Common myeloid progenitor, CD34-positive (primary cell): ENCODE measurements at regions not wholly inside any gene's neighbourhood (a gene's known extent, or its start where the extent isn't known, plus 50 kb on each side); places are given as distances from the start of the nearest gene placed in this dataset.

ENCODE experiments used
- CTCF ChIA-PET: fragments of 350-600 bp; sonication (Branson Sonifier 250); formaldehyde crosslinking; loops from one replicate; lab custom pipeline; 2021; ENCODE audit warnings: antibody characterized with exemption; lab: Charles Lee
- POLR2A ChIA-PET: fragments of 350-600 bp; sonication (Branson Sonifier 250); formaldehyde crosslinking; loops from one replicate; lab custom pipeline; 2021; ENCODE audit warnings: antibody characterized with exemption; lab: Charles Lee
- DNase-seq, 3 donors: peaks; one replicate each; pipeline versions ENCODE4 v3.0.0 to v3.0.0-alpha.2; 2013
- H3K27ac ChIP-seq, 2 experiments: 1 replicate in 1 of 2; 2 replicates in 1 of 2; pipeline ENCODE4 v1.7.0; 2013; ENCODE audit warnings: inconsistent platforms in 2 of 2, low read length in 2 of 2, mild to moderate bottlenecking in 2 of 2, low read depth in 1 of 2, moderate library complexity in 1 of 2; ENCODE audit not compliant: severe bottlenecking in 2 of 2, insufficient read depth in 1 of 2, poor library complexity in 1 of 2
- H3K27me3 ChIP-seq, 5 experiments: replicated peaks in 2 of 5; 1 replicate in 3 of 5; 2 replicates in 2 of 5; pipeline versions ENCODE4 v1.6.1 to v1.7.0; 2013; ENCODE audit warnings: low read length in 4 of 5, mild to moderate bottlenecking in 2 of 5, moderate library complexity in 2 of 5, inconsistent platforms in 1 of 5; ENCODE audit not compliant: insufficient read depth in 5 of 5, control insufficient read depth in 4 of 5
- H3K36me3 ChIP-seq, 4 experiments: 1 replicate in 2 of 4; 2 replicates in 2 of 4; pipeline versions ENCODE4 v1.6.1 to v1.7.0; 2013; ENCODE audit warnings: low read length in 3 of 4, control low read depth in 1 of 4, mild to moderate bottlenecking in 1 of 4; ENCODE audit not compliant: control insufficient read depth in 4 of 4, insufficient read depth in 4 of 4
- H3K4me1 ChIP-seq, 4 experiments: 1 replicate in 3 of 4; 2 replicates in 1 of 4; pipeline versions ENCODE4 v1.6.1 to v1.7.1; 2013; ENCODE audit warnings: low read length in 3 of 4, mild to moderate bottlenecking in 3 of 4, control low read depth in 1 of 4, inconsistent platforms in 1 of 4, moderate library complexity in 1 of 4; ENCODE audit not compliant: control insufficient read depth in 4 of 4, insufficient read depth in 4 of 4; ENCODE audit errors: control extremely low read depth in 1 of 4
- H3K4me3 ChIP-seq, 7 experiments: 1 replicate in 4 of 7; 2 replicates in 3 of 7; pipeline versions ENCODE4 v1.5.1 to v1.7.0; 2013; ENCODE audit warnings: mild to moderate bottlenecking in 7 of 7, low read length in 6 of 7, moderate library complexity in 6 of 7, inconsistent platforms in 2 of 7, low read depth in 2 of 7, control low read depth in 1 of 7; ENCODE audit not compliant: insufficient read depth in 4 of 7, control insufficient read depth in 1 of 7; ENCODE audit errors: extremely low read depth in 1 of 7
- H3K9me3 ChIP-seq, 5 experiments: 1 replicate in 4 of 5; 2 replicates in 1 of 5; pipeline versions ENCODE4 v1.6.1 to v1.7.1; 2013; ENCODE audit warnings: low read length in 4 of 5, mild to moderate bottlenecking in 2 of 5, inconsistent platforms in 1 of 5, low read depth in 1 of 5, moderate library complexity in 1 of 5; ENCODE audit not compliant: control insufficient read depth in 4 of 5, insufficient read depth in 2 of 5; ENCODE audit errors: control extremely low read depth in 1 of 5
- WGBS: methylation state at CpG from one replicate; pipeline ENCODE4 v1.1.5; 2013; ENCODE audit not compliant: insufficient coverage; 5-methylcytosine and 5-hydroxymethylcytosine counted together

DNA sequence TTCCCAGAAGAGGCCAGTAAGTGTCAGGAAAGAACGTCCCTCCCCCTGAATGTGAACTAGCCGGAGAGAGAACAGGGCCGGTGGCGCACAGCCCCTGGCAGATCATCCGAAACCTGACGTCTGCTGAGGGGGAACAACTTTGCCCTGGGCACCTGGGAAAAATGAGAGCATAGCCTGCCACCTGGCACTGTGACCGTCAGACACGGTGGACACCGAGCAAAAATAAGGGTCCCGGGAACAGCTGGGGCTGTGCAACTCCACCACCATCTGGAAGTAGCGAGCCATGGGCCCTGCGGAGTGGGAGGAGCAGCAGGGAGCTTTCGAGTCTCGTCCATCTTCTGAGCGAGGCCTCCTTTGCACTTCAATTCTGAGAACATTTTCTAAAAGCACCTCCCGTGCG lies 110.8 kb downstream of the EDN3 start:
- peaks cover 0 to 17% (median 6%) of the 10 kb centered on the region in 5 experiments for H3K27me3 ChIP-seq
- no peaks in the 10 kb centered on the region for H3K4me1 ChIP-seq
- H3K4me3 ChIP-seq: no peak overlapping the region
- H3K27ac ChIP-seq: no peak overlapping the region
- no peaks in the 10 kb centered on the region for H3K36me3 ChIP-seq
- ChIA-PET POLR2A (no interaction called here), CTCF (no interaction called here)
- WGBS: 89% methylated on average over 16 of the region's 17 CpGs
- no peak for DNase-seq
- no peaks in the 10 kb centered on the region for H3K9me3 ChIP-seq

DNA sequence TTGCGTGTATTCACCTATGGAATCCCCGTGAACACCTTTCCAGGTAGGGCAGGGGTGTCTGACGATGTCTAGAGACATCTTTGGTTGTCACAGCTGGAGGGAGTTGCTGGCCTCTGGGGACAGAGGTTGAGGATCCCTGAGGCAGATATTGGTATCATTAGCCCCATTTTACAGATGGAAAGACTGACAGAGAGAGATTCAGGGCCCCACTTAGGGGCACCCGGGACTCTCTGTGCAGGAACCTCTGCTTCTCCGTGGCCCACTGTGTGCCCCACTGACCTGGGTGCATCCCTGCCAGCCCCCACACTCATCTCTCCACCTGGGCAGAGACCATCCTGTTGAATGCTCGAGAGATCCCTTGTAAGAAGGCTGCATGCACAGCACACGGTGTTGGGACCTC lies 111.2 kb downstream of the EDN3 start:
- no peaks in the 10 kb centered on the region for H3K4me1 ChIP-seq
- DNase-seq: no peak
- peaks cover 0 to 14% (median 3%) of the 10 kb centered on the region in 5 experiments for H3K27me3 ChIP-seq
- ChIA-PET CTCF (no interaction called here), POLR2A (no interaction called here)
- WGBS: 95% methylated on average over 5 of the region's 7 CpGs
- H3K27ac ChIP-seq: no peak overlapping the region
- no peaks in the 10 kb centered on the region for H3K36me3 ChIP-seq
- H3K9me3 ChIP-seq: no peaks in the 10 kb centered on the region
- no peak overlapping the region for H3K4me3 ChIP-seq

GRCh38 chr20:59412181-59412580 lies 111.8 kb downstream of the EDN3 start:
- DNase-seq: no peak
- Histone ChIP-seq H3K27ac (no peak overlapping the region), H3K36me3 (no peaks in the 10 kb centered on the region), H3K4me3 (no peak overlapping the region), H3K9me3 (no peaks in the 10 kb centered on the region), H3K4me1 (no peaks in the 10 kb centered on the region), H3K27me3 (peaks cover 0 to 11% (median 0%) of the 10 kb centered on the region in 5 experiments)
- 95% methylated on average over 4 of the region's 6 CpGs for WGBS
- CTCF ChIA-PET: no interaction called here
- POLR2A ChIA-PET: no interaction called here

- WGBS: 89% methylated on average over 6 of the region's 6 CpGs
- Histone ChIP-seq H3K27ac (no peak overlapping the region), H3K9me3 (no peaks in the 10 kb centered on the region), H3K36me3 (no peaks in the 10 kb centered on the region), H3K4me1 (no peaks in the 10 kb centered on the region), H3K27me3 (peaks cover 0 to 14% (median 3%) of the 10 kb centered on the region in 5 experiments), H3K4me3 (no peak overlapping the region)
- POLR2A ChIA-PET: no interaction called here
- CTCF ChIA-PET: interaction anchor here (1.4 kb wide), 2 partner anchors 9 to 63 kb away, joined by 4 to 5 read pairs; no protein-coding TSS in a partner anchor
- DNase-seq: no peak
Measured at GRCh38 chr20:59412875-59413284, 112.5 kb downstream of the EDN3 start.

DNA sequence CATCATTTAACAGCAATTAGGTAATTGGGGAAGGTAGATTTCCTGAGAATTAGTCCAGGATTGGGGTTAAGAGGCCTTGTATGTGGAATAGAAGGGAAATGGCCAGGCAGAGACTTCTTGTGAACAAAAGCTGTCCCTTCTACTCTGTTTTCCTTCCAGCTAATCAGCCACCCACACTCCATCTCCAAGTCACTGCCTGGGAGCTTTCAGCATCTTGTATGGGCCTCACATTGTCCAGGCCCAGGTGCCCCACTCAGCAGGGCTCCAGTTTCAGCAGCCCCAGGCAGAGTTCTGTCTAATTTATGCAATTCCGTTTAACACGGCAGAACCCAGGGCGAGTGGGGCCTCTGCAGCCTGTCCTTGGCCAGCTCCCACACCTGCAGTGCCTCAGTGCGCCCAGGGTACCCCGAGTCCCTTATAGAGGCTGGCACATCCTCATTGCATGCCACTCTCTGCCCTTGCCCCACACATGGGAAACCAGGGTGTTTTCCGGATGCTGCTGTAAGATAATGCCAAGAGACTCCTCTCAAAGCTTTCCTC lies 113.0 kb downstream of the EDN3 start:
- H3K4me3 ChIP-seq: no peak overlapping the region
- no peaks in the 10 kb centered on the region for H3K36me3 ChIP-seq
- WGBS: 96% methylated on average over 6 of the region's 6 CpGs
- H3K27ac ChIP-seq: no peak overlapping the region
- CTCF ChIA-PET: interaction anchor here (1.4 kb wide), 2 partner anchors 9 to 62 kb away, joined by 4 to 5 read pairs; no protein-coding TSS in a partner anchor
- DNase-seq: no peak
- H3K4me1 ChIP-seq: no peaks in the 10 kb centered on the region
- no peaks in the 10 kb centered on the region for H3K9me3 ChIP-seq
- H3K27me3 ChIP-seq: peaks cover 0 to 19% (median 4%) of the 10 kb centered on the region in 5 experiments
- POLR2A ChIA-PET: no interaction called here

DNA sequence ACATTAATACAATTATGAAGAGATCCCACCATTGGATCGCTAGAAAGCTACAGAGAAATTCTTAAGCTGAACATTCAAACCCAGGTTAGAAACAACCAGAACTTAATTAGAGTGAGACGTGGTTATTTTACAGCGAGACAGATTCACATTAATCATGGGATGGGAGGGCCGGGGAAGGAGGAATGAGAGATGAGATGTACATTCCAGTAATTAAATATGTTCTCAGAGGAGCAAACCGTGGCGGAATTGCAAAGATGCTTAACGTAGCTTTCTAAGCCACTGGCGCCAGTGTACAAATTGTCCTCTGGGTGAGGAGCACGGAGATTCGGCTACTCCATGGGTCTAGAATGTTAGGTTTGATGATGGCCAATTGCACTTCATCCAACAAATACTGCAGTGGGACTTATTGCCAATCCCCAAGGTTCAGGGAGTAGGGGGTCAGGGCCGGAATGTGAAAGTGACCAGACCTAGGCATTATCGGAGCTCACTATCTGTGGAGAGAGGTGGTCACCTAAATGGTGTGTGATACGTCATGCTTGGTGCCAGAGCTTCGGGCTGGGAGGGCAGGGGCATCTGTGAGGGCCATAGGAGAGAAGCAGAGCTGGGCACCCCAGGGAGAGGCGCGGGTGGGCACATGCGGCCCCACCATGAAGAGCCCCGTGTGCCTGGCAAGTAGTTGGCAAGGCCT lies 114.7 kb downstream of the EDN3 start:
- WGBS: 93% methylated on average over 9 of the region's 18 CpGs
- no peak overlapping the region for H3K27ac ChIP-seq
- peaks cover 0 to 24% (median 13%) of the 10 kb centered on the region in 5 experiments for H3K27me3 ChIP-seq
- ChIA-PET CTCF (interaction anchor here (0.9 kb wide), 1 partner anchor 9 kb away, joined by 3 read pairs; no protein-coding TSS in a partner anchor), POLR2A (no interaction called here)
- no peaks in the 10 kb centered on the region for H3K36me3 ChIP-seq
- H3K4me3 ChIP-seq: no peak overlapping the region
- no peaks in the 10 kb centered on the region for H3K9me3 ChIP-seq
- DNase-seq: no peak
- no peaks in the 10 kb centered on the region for H3K4me1 ChIP-seq

DNA sequence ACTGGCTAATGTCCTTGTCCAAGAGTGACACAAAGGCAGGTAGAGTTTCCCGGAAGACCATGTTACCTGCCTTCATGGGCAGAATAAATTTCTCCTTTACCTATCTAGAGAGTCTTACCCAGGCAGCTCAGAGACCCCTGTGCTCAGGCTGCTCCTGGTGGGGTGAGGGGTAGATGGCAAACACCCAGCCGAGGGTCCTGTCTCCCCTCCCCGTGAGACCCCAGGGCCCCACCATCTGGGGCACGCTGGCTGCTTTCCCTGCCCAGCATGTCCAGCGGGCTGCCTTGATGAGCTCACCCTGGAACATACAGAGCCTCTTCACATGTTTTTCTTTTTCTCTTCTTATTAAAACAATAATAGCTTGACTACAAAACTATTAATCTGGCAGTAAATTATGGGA lies 116.5 kb downstream of the EDN3 start:
- 93% methylated on average over 2 of the region's 5 CpGs for WGBS

More for the DNA sequence above, 116.5 kb downstream of the EDN3 start:
- H3K4me1 ChIP-seq: no peaks in the 10 kb centered on the region
- CTCF ChIA-PET: no interaction called here
- H3K27me3 ChIP-seq: peaks cover 0 to 27% (median 15%) of the 10 kb centered on the region in 5 experiments
- H3K36me3 ChIP-seq: no peaks in the 10 kb centered on the region
- no peak for DNase-seq
- POLR2A ChIA-PET: no interaction called here
- H3K4me3 ChIP-seq: no peak overlapping the region
- H3K9me3 ChIP-seq: no peaks in the 10 kb centered on the region
- no peak overlapping the region for H3K27ac ChIP-seq
